PC-3 (cell line): ENCODE measurements at regions not wholly inside any gene's neighbourhood (a gene's known extent, or its start where the extent isn't known, plus 50 kb on each side); places are given as distances from the start of the nearest gene placed in this dataset.
A peak's percentile ranks its signal among the peaks of the same experiment; 100 is the strongest.

Experiments
- ATAC-seq: fragments of 200-7000 bp; cut with Tn5 transposase; 2 replicates; pipeline ENCODE4 v1.9.1; 2020; ENCODE audit warnings: mild to moderate bottlenecking, moderate library complexity
- BruUV-seq: library from RNA; stranded (reverse); fragments of 400-500 nt; replicated peaks from 2 replicates; lab custom pipeline; 2021; lab: Mats Ljungman, UMichigan
- CTCF ChIA-PET: fragments of 300-600 bp; sonication (Branson Sonifier 250); formaldehyde crosslinking; loops from one replicate; lab custom pipeline; 2022; ENCODE audit warnings: antibody characterized with exemption; lab: Charles Lee
- POLR2A ChIA-PET: fragments of 300-600 bp; sonication (Branson Sonifier 250); formaldehyde crosslinking; loops from one replicate; lab custom pipeline; 2022; ENCODE audit warnings: antibody characterized with exemption; ENCODE audit not compliant: unreplicated experiment; lab: Charles Lee
- DNase-seq: peaks from one replicate; pipeline ENCODE4 v3.0.0-alpha.2; 2015
- H2AFZ ChIP-seq: fragments of 300-600 bp; sonication (generic); 2 replicates; pipeline ENCODE4 v1.6.0; 2016; ENCODE audit warnings: antibody characterized with exemption, low read length
- H3F3A ChIP-seq: fragments of 300-600 bp; sonication (generic); one replicate; pipeline ENCODE4 v1.6.0; 2017; ENCODE audit warnings: antibody characterized with exemption, low read length, control low read depth, mild to moderate bottlenecking; ENCODE audit not compliant: unreplicated experiment
- H3K27ac ChIP-seq: fragments of 300-600 bp; sonication (generic); 2 replicates; pipeline ENCODE4 v1.5.1; 2016; ENCODE audit warnings: mild to moderate bottlenecking, low read length
- H3K27me3 ChIP-seq: fragments of 300-600 bp; sonication (generic); 2 replicates; pipeline ENCODE4 v1.6.1; 2016; ENCODE audit warnings: low read length, mixed read lengths
- H3K36me3 ChIP-seq: fragments of 300-600 bp; sonication (generic); 2 replicates; pipeline ENCODE4 v1.6.1; 2016; ENCODE audit warnings: low read depth, mixed run types, low read length, mixed read lengths
- H3K4me1 ChIP-seq: fragments of 300-600 bp; sonication (generic); 2 replicates; pipeline ENCODE4 v1.5.1; 2016; ENCODE audit warnings: low read length; ENCODE audit not compliant: insufficient read depth
- H3K4me2 ChIP-seq: fragments of 300-600 bp; sonication (generic); 2 replicates; pipeline ENCODE4 v1.6.0; 2016; ENCODE audit warnings: low read length
- H3K4me3 ChIP-seq: fragments of 300-600 bp; sonication (generic); 2 replicates; pipeline ENCODE4 v1.5.1; 2016; ENCODE audit warnings: mild to moderate bottlenecking, low read length, mixed read lengths
- H3K79me2 ChIP-seq: fragments of 300-600 bp; sonication (generic); 2 replicates; pipeline ENCODE4 v1.6.1; 2017; ENCODE audit warnings: low read length, mixed read lengths
- H3K9ac ChIP-seq: fragments of 300-600 bp; sonication (generic); 2 replicates; pipeline ENCODE4 v1.6.0; 2016; ENCODE audit warnings: mild to moderate bottlenecking, low read length
- H3K9me2 ChIP-seq: fragments of 300-600 bp; sonication (generic); replicated peaks from 2 replicates; pipeline ENCODE4 v1.6.1; 2016; ENCODE audit warnings: mixed run types, low read length, mixed read lengths
- H3K9me3 ChIP-seq: fragments of 300-600 bp; sonication (generic); 2 replicates; pipeline ENCODE4 v1.6.1; 2016; ENCODE audit warnings: low read length, mixed read lengths
- H4K20me1 ChIP-seq: fragments of 300-600 bp; sonication (generic); 2 replicates; pipeline ENCODE4 v1.6.1; 2016; ENCODE audit warnings: low read length, mixed read lengths
- CTCF ChIP-seq: fragments of 300-600 bp; sonication (generic); conservative IDR thresholded peaks from 2 replicates; pipeline ENCODE4 v1.5.1; 2017; ENCODE audit warnings: antibody characterized with exemption, low read depth, mild to moderate bottlenecking, low read length
- EZH2 ChIP-seq: fragments of 300-600 bp; sonication (generic); IDR thresholded peaks from one replicate; pipeline ENCODE4 v1.6.1; 2017; ENCODE audit warnings: antibody characterized with exemption, mild to moderate bottlenecking, low read length; ENCODE audit not compliant: unreplicated experiment
- EZH2phosphoT487 ChIP-seq: fragments of 300-600 bp; sonication (generic); IDR thresholded peaks from 2 replicates; pipeline ENCODE4 v1.6.1; 2018; ENCODE audit warnings: mild to moderate bottlenecking, antibody characterized with exemption, low read length, borderline replicate concordance
- intact Hi-C: fragments of 100-400 bp; cut with micrococcal nuclease; formaldehyde crosslinking; loops from 2 replicates; pipeline ENCODE4 v1.9.0; 2023

- no peak overlapping the region for H2AFZ ChIP-seq
- H3K27me3 ChIP-seq, result no peaks in the 10 kb centered on the region
- DNase-seq (no peak), ATAC-seq (no peak)
- no peaks in the 10 kb centered on the region for H3K9me3 ChIP-seq
- no TSS peak for BruUV-seq
- H3K9ac ChIP-seq, result no peak overlapping the region
- TF ChIP-seq EZH2phosphoT487 (no peak), EZH2 (no peak), CTCF (no peak)
- no peaks in the 10 kb centered on the region for H3K36me3 ChIP-seq
- no peaks in the 10 kb centered on the region; the same call in 1 of the 2 replicates for H3K4me1 ChIP-seq
- ChIA-PET POLR2A (no interaction called here), CTCF (no interaction called here)
- no peak overlapping the region for H3K27ac ChIP-seq
- H4K20me1 ChIP-seq, result no peaks in the 10 kb centered on the region
- no peak overlapping the region for H3K4me3 ChIP-seq
- no peaks in the 10 kb centered on the region for H3F3A ChIP-seq
- H3K9me2 ChIP-seq, result no peaks in the 10 kb centered on the region
- intact Hi-C loops, result loop anchor here (10.0 kb wide), 1 partner anchor 1372 kb away; the partner anchor contains the start of gene FAT4
- H3K4me2 ChIP-seq, result no peak overlapping the region
- H3K79me2 ChIP-seq, result no peaks in the 10 kb centered on the region
These were observed 946.3 kb upstream of the INTU start for GRCh38 chr4:126686491-126686890.

GRCh38 chr4:126687655-126688358, 945.0 kb upstream of the INTU start:
- Histone ChIP-seq H3K4me1 (no peaks in the 10 kb centered on the region; the same call in 1 of the 2 replicates), H2AFZ (no peak overlapping the region), H4K20me1 (no peaks in the 10 kb centered on the region), H3K4me2 (no peak overlapping the region), H3K36me3 (no peaks in the 10 kb centered on the region), H3K9ac (no peak overlapping the region), H3K4me3 (no peak overlapping the region), H3F3A (no peaks in the 10 kb centered on the region), H3K27me3 (no peaks in the 10 kb centered on the region), H3K79me2 (no peaks in the 10 kb centered on the region), H3K9me3 (no peaks in the 10 kb centered on the region), H3K27ac (no peak overlapping the region), H3K9me2 (no peaks in the 10 kb centered on the region)
- intact Hi-C loops, result loop anchor here (10.0 kb wide), 1 partner anchor 1373 kb away; the partner anchor contains the start of gene FAT4
- no TSS peak for BruUV-seq
- ChIA-PET CTCF (interaction anchor here (0.6 kb wide), 1 partner anchor 1373 kb away, joined by 4 read pairs; the partner anchor contains the start of gene FAT4), POLR2A (no interaction called here)
- DNase-seq (no peak), ATAC-seq (peak; percentile 83)
- no peak for TF ChIP-seq EZH2phosphoT487
- TF ChIP-seq CTCF, result no peak
- no peak for TF ChIP-seq EZH2

GRCh38 chr4:126691797-126692196, 941.0 kb upstream of the INTU start:
- H4K20me1 ChIP-seq, result no peaks in the 10 kb centered on the region
- POLR2A ChIA-PET, result no interaction called here
- H3K4me2 ChIP-seq, result no peak overlapping the region
- no peaks in the 10 kb centered on the region for H3K9me3 ChIP-seq
- H3K27me3 ChIP-seq, result no peaks in the 10 kb centered on the region
- H3K4me3 ChIP-seq, result no peak overlapping the region
- ATAC-seq (no peak), DNase-seq (no peak)
- H3K9ac ChIP-seq, result no peak overlapping the region
- no peaks in the 10 kb centered on the region for H3F3A ChIP-seq
- no peaks in the 10 kb centered on the region for H3K79me2 ChIP-seq
- no peaks in the 10 kb centered on the region; the same call in 1 of the 2 replicates for H3K4me1 ChIP-seq
- H3K9me2 ChIP-seq, result no peaks in the 10 kb centered on the region
- H3K27ac ChIP-seq, result no peak overlapping the region
- CTCF ChIA-PET, result no interaction called here
- H3K36me3 ChIP-seq, result no peaks in the 10 kb centered on the region
- no TSS peak for BruUV-seq
- TF ChIP-seq EZH2phosphoT487 (no peak), CTCF (no peak), EZH2 (no peak)
- intact Hi-C loops, result loop anchor here (5.0 kb wide), 1 partner anchor 266 kb away; no protein-coding TSS in a partner anchor
- no peak overlapping the region for H2AFZ ChIP-seq
